ENCODE measurements at regions not wholly inside any gene's neighbourhood (a gene's known extent, or its start where the extent isn't known, plus 50 kb on each side); places are given as distances from the start of the nearest gene placed in this dataset.

DNA sequence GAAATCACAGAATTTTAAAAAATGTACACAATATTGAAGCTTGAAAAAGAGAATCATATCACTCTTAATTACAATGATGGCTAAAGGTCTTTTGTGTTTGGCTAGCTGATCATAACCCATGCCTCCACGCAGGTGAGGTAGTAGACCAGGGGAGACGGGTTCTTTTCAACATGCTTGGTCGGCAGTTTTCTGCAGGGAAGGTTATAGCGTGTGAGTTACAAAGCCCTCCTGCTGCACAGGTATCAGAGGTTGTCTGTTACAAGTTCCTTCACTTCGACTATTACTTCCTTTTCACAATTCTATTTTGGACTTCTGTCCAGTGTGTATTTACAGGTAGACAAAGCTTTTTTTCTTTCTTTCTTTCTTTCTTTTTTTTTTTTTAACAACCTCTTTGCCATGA, 127.1 kb upstream of the PRPS1L1 start:
- DNase-seq: no peak

DNA sequence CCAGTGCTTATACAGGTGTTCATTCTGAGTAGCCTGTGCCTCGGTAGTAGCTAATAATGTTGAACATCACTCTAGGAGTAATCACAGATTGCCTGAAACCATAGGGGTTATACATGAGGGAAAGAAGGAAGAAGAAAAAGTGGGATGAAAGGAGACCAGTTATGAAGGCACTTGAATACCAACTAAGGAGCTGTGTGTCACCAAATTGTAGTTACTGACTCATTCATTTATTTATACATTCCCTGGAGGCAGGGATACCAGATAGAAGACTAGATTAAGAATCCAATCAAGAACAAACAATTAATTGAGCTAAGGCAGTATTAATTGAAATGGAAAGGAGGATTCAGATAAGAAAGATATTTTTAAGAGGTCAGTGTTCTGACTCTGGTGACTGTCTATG, 129.6 kb upstream of the PRPS1L1 start:
- DNase-seq: no peak

DNA sequence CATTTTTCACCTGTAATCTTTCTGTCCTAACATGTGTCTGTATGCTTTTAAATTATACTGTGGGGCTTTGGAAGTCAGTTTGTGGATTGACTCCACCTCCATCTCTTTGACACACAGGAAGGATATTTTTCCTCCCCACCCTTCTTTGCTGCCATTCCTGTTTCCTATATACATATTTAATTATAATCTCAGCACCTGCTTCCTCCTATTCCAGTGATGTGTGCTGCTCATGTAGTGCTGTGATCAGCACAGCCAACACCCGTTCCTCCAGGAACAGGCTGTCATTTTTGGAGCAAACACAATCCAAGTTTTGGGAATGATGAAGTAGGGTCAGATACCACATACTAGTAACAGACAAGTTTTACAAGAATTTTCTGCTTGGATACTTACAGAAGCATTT, 135.0 kb upstream of the PRPS1L1 start:
- no peak for DNase-seq

DNA sequence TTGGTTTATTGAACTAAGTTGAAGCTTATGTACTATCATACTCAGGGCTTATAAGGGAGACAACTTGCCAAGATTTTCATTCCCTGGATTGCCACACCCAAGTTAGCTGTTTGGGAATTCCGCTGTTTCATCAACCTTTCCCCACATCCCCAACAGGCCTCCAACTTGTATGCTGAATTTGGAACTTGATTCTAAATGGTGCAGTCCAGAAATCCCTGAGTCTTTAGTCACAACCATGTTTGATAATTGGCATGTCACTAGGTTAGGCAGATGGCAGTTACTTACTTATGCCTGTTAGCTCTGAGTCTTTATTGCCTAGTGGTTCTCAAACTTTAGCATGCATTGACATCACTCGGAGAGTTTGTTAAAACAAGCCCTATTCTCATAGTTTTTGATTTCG, 135.4 kb upstream of the PRPS1L1 start:
- DNase-seq: no peak

DNA sequence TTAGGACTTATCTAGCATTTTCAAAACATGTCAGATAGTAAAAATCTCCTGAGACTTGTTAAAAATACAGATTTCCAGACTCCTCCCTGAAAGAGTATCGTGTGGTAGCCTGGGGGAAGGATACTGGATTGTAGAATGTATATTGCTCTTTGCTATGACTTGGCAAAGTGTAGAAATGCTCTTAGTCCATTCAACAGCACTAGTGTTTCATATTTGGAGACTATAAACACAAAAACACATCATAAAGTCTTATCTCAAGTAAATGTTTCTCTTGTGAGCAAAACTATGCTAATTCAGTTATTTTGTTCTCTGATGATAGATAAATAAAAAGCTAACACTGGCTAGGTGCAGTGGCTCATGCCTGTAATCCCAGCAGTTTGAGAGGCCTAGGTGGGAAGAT, 137.5 kb upstream of the PRPS1L1 start:
- DNase-seq: no peak

DNA sequence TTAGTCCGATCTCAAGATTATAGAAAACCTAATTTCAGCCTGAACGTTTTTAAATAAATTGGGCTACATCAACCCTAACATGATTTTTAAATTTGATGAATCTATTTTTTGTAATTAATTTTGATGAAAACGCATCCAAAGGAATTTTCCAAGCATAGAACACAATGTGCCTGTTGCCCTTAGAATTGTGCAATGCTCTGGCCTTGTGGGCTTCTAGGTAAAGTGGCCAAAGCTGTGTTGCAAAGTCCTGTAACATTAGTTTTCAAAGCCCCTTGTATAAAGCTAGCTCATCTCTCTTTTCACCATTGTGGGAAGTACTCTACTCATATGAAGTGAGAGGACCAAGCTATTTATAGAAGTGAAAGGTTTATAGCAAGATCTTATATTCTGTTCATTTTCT, 138.4 kb upstream of the PRPS1L1 start:
- no peak for DNase-seq

DNA sequence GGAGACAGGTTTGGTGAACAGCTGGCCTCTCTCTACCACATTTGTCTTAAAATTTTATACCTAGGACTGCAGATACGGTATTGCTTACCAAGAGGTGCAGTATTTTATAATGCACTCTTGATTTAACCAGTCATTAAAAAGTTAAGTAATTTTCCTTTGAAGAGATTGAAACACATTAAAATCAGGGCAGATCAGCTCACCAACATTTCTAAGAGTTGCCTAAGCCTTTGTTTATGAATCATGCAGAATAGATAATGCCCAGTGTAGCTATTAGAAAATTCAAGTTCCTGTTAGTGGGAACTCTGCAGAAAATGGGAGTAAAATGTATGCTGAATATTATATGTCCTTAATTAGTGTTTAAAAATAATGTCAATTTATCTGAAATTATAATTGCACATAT, 140.2 kb upstream of the PRPS1L1 start:
- DNase-seq: no peak

DNA sequence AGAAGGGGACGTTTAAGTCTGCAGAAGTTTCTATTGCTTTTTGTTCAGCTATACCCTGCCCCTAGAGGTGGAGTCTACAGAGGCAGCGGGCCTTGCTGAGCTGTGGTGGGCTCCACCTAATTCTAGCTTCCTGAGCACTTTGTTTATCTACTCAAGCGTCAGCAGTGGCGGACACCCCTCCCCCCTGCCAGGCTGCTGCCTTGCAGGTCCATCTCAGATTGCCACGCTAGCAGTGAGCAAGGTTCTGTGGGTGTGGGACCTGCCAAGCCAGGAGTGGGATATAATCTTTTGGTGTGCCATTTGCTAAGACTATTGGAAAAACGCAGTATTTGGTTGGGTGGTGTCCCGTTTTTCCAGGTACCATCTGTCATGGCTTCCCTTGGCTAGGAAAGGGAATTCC, 147.3 kb upstream of the PRPS1L1 start:
- no peak for DNase-seq

DNA sequence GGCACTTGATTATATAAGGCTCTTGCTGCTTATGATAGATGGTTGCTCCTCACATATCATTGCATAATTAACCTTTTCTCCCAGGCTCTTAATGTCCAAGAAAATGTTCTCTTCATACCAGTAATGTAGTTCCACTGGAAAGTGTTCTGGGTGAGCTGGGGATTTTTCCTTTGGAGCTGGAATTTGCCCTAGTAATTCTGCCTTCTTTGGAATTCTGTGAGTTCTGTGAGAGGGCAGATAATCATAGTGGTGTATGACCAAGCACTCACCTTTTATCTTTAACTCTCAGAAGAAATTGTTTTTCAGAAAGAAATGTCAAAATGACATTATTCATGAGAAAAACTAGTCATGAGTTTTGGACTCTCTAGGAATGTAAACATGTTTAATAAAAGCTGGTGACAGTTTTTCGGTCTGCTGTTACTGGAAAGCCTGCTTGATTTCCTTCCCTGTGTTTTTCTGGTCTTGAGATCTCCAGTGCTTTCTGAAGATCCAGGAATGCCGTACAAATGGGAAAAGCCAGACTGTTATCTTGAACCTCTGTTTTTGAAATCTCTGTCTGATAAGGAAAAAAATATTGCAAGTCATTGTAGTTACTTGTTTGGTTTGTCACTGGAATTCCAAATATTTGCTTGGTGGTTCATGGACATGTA, 148.3 kb upstream of the PRPS1L1 start:
- DNase-seq: no peak

DNA sequence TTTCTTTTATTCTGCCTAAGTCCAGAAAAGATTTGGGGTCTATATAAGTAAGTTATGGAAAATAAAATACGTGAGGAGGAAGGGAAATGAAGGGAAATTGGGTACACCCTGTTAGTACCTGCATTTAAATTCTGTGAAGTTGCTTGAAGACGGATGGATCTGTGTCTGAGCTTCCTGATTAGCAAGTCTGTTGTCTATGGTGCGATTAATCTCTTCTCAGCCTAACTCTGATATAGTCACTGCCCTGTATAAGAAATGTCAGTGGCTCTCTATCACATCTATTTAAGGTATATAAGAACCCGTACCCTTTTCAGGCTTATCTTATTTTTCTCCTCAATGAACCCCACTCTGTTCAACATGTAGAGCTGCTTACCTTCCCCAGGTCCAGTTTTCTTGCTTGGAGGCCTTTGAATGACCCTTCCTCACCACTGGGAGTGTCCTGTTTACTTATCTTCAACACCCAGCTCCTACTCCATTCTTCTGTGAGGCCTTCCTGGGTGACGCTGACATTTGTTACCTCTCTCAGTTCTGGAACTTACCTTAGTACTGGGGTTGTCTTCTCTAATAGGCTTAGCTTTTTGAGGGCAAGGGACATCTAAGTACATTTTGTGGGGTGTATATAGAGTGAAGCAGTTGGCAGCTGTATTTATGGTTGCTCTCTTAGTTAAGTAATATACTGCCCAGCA, 149.6 kb upstream of the PRPS1L1 start:
- DNase-seq: no peak

DNA sequence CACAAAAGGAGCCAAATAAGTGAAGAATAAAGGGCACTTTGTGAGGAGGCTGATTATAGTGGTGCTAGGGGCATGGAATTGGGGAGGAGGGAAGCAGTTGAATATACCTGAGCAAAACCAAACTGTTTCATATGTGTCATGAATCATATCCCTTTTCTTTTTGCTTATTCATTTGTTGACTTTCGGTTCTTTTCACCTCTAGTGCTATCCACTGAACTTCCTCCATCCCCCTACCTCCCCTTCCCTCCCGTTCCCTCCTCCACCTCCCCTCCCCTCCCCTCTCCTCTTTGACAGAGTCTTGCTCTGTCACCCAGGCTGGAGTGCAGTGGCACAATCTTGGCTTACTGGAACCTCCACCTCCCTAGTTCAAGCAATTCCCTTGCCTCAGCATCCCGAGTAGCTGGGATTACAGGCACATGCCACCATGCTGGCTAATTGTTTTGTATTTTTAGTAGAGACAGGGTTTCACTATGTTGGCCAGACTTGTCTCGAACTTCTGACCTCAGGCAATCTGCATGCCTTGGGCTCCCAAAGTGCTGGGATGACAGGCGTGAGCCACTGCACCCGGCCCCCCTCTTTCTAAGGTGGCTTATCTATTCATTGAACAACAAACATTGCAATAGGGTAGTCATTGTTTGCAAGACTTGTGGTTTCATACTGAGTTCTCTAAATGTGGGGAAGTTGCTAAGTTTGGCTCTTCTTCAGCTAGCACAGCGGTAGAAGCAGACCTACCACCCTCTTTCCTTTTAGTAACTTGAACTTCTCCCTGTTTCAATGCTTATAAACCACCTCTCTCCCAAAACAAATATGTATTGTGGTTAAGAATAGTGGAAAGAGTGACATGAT, 150.4 kb upstream of the PRPS1L1 start:
- DNase-seq: no peak

DNA sequence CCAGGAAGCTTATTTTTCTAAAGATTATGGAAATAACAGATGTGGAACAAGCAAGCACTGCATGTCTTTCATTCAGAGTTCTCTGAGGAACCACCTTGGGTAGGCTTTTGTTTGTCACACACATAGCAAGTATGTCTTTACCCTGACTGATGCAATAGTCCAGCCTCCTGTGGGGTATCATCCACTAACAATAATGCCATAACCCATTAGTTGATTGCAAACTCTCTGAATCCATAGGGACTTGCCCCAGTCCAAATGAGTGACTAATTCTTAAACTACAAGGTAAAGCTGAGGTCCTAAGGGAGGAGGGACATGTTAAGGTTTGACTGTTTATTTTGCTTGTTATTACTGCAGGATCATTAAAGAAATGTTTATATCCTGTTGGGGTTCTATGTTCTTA, 151.4 kb upstream of the PRPS1L1 start:
- no peak for DNase-seq

DNA sequence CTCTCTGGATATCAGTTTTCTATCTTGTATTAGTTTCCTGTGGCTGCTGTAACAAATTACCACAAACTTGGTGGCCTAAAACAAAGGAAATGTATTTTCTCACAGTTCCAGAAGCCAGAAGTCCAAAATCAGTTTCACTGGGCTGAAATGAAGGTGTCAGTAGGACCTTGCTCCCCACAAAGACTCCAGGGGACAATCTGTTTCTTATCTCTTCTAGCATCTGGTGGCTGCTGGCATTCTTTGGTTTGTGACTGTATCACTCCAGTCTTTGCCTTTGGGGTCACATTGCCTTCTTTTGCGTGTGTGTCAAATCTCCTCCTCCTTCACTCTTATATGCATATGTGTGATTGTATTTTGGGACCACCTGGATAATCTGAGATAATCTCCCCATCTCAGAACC, 153.0 kb upstream of the PRPS1L1 start:
- no peak for DNase-seq

DNA sequence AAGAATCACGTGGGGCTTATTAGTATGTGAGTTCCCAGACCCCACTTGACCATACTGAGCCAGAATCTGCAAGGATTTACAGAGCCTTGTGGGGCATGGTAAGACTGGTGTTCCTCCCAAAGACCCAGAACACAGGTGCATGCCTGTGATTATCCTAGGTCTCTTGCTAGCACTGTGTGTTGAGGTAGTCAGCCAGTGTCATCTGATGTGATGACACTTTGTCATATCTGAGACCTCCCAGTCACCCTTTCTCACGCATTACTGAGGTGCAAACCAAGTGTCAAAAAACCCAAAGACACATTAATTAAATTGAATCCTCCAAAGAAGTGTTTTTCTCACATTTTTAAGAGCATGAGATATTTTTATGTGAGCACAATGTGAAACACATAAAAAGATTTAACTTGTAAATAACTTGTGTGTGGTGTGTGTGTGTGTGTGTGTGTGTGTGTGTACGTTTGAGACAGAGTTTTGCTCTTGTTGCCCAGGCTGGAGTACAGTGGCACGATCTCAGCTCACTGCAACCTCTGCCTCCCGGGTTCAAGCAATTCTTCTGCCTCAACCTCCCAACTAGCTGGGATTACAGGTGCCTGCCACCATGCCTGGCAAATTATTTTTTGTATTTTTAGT, 162.0 kb upstream of the PRPS1L1 start:
- no peak for DNase-seq

DNA sequence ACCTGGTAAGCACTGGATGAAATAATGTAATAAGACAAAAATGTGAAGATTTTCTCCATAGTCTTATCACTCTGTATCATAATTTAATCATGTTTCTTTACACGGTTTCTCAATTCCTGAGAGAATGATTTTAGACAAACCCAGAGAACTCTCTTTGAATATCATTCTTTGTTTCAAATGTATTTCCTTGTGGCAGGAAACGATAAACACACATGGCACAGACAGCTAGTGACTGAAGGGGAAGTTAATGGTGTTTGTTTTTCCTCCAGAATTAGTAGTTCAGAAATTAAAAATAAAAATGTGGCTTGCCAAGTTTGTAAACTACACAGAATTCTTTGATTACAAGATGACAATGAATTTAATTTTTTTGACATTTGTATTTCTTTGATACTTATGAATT, 163.7 kb upstream of the PRPS1L1 start:
- DNase-seq: no peak

DNA sequence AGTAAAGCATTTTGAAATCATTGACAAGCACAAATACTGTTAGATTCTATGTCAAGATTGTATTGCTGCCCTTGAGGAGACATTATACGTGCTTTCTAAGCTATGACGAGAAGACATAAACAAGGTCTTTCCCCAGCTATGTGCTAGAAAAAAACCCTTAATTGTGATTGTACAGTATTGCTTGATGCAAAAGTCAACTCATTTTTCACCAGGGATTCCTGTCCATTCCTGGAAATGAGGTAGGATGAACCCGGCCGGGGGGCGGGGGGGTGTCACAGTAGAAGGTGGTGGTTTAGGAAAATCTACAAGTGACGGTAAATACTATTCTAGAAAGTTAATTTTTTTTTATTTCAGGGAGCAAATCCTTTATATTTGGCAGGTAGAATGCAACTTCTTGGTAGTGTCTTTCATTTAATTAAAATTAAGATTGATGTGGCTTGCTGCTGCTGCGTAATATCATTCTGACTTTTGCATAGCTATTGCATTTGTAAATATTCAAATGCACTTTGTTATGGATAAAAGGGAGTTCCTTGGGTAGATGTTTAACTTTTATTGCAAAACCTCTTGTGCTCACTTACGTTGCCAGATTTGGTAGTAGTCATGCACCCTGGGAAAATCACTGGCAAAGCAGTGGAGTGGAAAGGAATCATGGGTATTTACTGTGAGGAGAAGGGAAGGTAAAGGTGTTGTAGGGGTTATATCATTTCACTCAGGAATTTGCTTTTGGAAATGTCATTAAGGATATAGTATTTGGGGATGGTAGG, 164.4 kb upstream of the PRPS1L1 start:
- DNase-seq: no peak

DNA sequence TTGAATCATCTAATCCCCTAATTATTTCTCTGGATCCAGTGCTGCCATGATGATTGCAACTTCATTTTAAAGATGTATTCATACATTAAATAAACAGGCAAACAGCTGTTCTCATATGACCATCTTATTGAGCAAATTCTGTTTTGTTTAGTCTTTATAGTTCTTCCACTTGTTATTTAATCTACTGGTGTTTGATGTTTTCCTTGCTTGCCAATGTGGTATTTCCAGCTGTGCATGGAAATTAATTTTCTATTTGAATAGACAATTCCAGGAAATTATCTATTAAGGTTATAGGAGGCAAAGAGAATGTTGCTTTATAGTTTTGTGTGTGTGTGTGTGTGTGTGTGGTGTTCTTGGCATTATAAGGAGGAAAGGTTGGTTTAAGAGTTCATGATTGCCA, 167.0 kb upstream of the PRPS1L1 start:
- no peak for DNase-seq

DNA sequence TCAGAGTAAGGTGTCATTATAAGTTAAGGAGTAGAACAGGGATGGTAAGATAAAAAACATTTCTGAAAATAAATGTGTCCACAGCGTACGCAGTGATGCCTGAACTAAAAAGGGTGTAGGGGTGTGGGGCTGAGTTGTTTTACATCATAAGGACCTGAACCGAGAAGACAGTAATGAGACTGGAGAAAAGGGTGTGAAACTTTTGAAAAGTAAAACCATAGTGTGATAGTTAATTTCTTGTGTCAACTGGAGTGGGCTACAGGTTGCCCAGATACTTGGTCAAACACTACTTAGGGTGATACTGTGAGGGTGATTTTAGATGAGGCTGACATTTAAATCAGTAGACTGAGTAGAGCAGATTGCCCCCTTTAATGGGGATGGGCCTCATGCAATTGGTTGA, 169.0 kb upstream of the PRPS1L1 start:
- DNase-seq: no peak

DNA sequence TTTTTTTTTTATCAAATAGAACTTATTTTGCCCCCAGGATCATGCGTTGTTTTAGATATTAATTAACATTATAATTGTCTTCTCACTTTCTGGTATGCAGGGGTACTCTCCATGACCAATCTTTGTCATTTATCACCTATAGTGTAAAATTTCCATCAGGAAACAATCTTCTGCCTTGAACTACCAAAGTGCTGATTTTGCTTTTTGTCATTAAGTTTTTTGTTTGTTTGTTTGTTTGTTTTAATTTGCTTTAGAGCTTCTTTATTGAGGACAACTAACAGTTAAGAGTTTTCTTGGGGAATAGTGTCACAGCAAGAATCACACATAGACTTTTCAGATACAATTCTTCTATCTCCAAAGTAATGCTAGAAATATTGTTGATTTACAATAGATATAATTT, 171.2 kb upstream of the PRPS1L1 start:
- DNase-seq: no peak

DNA sequence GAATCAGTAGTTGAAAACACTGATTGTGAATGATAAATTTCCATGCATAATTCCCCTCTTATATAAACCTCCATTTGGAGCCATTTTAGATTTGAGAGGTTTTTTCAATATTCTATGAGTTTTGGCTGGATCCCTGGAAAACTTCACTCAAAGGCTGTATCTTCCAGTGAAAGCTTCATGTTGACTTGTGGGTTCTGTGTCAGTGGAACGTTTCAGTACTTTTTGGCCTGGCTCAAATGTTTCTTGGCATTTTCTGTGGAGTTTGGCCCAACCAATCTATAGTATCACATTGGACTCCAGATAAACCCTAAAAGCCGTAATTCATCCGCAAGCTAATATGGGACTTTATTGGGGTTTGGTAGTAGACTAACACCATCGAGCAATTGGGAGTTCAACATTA, 172.6 kb upstream of the PRPS1L1 start:
- no peak for DNase-seq

DNA sequence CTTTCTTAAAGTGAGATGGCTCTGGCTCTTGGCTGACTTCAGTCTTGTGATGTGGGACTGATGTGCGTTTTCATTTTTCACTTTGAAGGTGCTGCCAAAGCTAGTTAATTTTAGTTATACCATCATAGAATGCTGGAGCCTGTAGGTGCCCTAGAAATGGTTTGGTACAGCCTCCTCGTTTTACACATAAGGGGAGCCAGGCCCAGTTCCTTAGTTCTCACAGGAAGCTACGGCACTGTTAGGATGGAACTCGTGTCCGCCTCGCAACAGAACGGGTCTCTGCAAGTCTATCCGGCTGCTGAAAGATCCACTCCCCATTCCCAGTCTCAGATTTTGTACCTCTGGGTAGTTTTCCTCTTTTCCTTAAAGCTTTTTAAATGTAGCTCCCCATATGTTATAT, 173.2 kb upstream of the PRPS1L1 start:
- DNase-seq: no peak

DNA sequence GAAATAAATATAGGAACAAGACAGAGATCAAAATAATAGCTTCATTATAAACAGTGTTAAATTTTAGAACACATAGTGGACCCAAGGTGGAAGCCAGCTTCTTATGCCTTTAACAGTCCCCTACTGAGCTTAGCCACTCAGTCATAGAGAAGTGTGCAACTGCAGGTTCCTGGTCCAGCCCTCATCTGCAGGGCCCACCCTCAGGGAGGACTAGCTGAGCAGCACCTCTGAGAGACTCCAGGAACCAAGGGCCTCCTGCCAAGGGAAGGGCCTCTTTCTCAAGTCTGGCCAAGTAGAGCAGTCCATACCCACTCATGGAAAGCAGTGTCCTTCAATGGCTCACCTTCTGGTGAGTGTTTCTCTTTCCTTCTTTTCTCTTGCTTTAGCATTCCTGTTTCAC, 173.7 kb upstream of the PRPS1L1 start:
- DNase-seq: no peak
